GM18502 (cell line): ENCODE measurements at regions not wholly inside any gene's neighbourhood (a gene's known extent, or its start where the extent isn't known, plus 50 kb on each side); places are given as distances from the start of the nearest gene placed in this dataset.

Source experiments
- ATAC-seq: cut with Tn5 transposase; IDR thresholded peaks from one replicate; pipeline ENCODE4 v1.9.1; 2021; ENCODE audit warnings: mild to moderate bottlenecking; ENCODE audit not compliant: unreplicated experiment, poor library complexity

- ATAC-seq, result no peak
Measured at GRCh38 chr14:65303190-65303898, 109.2 kb upstream of the FUT8 start.

- no peak for ATAC-seq
Measured at GRCh38 chr14:65303899-65304222, 108.7 kb upstream of the FUT8 start.

GRCh38 chr14:65304239-65304638 lies 108.3 kb upstream of the FUT8 start:
- no peak for ATAC-seq

DNA sequence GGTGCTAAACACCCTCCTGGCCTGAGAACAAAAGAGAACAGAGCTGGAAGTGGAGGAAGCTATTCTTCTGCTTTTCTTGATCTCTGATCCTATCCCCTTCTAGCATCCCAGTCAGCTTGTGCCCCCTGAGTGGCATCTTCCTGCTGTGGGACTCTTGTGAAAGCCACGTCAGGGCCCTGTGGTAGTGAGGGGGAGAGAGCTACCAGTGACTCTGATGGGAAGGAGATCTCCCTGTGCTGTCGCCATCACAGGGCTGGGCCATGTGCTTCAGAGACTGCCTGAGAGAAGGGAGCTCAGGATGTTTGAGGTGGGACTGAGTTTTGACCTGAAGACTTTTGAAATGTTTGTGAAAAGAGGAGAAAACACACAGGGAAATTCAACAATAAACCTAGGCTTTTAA lies 107.6 kb upstream of the FUT8 start:
- no peak for ATAC-seq

DNA sequence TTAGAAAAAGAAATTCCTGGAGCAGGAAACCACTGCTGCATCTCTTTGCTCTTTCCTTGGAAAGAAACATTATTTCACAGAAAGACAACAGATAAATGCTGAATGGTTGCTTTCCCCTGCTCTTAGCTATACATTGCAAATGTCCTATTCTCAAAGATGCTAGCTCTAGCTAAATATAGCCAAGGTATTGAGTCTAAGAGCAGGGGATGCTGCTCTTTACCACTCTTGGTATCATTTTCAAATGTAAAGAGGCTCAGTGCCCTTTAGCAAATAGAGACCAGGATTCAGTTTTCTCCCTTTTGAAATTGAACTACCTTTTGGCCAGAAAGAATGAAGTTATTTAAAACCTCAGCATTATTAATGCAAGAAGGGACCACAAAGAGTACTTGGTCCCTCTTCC lies 104.0 kb upstream of the FUT8 start:
- ATAC-seq, result no peak

GRCh38 chr14:65310568-65310967 lies 102.0 kb upstream of the FUT8 start:
- no peak for ATAC-seq

GRCh38 chr14:65312859-65313258 lies 99.7 kb upstream of the FUT8 start:
- ATAC-seq, result no peak

DNA sequence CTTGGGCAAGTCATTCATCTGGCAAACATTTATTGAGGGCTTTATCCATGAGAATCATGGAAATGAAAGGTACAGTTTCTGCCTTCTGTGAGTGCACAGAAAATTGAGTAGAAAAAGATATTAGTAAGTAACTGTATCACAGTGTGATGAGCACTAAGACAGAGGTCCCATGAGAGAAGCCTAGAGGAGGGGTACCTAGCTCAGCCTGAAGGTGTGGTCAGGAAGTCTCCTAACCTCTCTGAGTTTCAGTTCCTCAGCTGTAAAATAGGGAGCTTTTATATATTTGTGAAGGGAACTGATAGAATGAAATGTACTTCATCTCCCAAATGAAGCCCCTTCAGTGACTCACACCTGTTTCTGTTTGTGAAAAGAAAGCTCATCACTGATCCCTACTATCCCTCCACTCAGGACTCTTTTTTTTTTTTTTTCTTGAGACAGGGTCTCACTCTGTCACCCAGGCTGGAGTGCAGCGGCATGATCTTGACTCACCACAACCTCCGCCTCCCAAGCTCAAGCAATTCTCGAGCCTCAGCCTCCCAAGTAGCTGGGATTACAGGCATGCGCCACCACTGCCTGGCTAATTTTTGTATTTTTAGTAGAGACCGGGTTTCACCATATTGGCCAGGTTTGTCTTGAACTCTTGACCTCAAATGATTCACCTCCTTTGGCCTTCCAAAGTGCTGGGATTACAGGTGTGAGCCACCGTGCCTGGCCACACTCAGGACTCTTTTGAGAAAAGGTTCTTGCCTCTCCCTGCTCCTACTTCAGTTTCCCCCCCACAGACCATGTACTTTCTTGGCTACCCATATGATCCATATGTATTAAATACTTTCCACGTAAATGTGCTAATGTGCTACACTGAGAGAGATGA lies 93.7 kb upstream of the FUT8 start:
- ATAC-seq, result peak; percentile 74

- peak; percentile 14 for ATAC-seq
Measured at GRCh38 chr14:65320661-65321308, 91.7 kb upstream of the FUT8 start.

DNA sequence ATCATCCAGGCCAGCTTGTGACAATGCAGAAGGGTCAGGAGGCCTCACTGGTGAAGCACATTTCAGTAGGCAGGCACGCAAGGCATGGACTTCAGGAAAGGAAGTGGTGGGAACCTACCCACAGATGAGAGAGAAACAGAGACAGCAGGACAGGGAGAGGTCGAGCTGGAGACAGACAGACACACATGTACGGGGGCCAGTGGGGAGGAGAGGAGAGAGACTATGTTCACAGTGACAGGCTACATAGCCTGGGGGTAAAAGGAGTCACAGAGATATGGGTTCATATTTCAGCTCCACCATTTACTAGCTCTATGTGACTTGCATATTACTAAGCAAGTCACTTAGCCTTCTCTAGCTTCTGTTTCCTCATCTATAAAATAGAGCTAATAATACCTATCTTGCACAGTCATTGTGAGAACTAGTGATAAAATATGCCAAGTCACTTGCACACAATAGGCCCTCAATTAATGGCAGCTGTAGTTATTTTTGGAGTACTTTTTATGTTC lies 91.1 kb upstream of the FUT8 start:
- peak; percentile 67 for ATAC-seq

- ATAC-seq, result no peak
Measured at GRCh38 chr14:65329481-65329880, 83.0 kb upstream of the FUT8 start.

DNA sequence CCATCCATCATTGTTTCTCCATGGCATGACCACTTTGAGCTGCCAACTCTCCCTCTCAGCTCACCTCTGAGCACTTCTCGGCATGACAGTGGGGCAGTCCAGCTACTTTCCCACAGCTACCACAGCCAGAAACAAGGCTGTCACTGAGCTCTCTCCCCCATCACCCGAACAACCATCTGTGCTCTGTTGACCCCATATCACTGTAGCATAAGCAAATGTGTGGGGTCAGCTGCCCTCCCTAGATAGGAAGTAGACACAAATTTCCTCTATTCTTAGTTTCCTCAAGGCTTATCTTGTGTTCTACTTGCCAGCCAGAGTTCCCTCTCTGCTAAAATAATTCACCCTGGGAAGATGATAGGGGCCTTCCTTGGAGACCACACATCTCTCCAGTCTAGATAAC lies 82.6 kb upstream of the FUT8 start:
- ATAC-seq, result no peak

- no peak for ATAC-seq
Measured at GRCh38 chr14:65330416-65330815, 82.1 kb upstream of the FUT8 start.

GRCh38 chr14:65331652-65332051 lies 80.9 kb upstream of the FUT8 start:
- ATAC-seq, result no peak

- peak; percentile 61 for ATAC-seq
Measured at GRCh38 chr14:65332141-65332871, 80.2 kb upstream of the FUT8 start.

- ATAC-seq, result no peak
Measured at GRCh38 chr14:65333943-65334687, 78.4 kb upstream of the FUT8 start.

- no peak for ATAC-seq
Measured at GRCh38 chr14:65334765-65335410, 77.6 kb upstream of the FUT8 start.

GRCh38 chr14:65335411-65335947 lies 77.1 kb upstream of the FUT8 start:
- no peak for ATAC-seq

- peak; percentile 70 for ATAC-seq
Measured at GRCh38 chr14:65336191-65336591, 76.3 kb upstream of the FUT8 start.
